Tibial nerve (tissue), 4 donors: ENCODE measurements at regions not wholly inside any gene's neighbourhood (a gene's known extent, or its start where the extent isn't known, plus 50 kb on each side); places are given as distances from the start of the nearest gene placed in this dataset.

Experiments
- DNase-seq, 2 donors: peaks; one replicate each; pipeline ENCODE4 v3.0.0-alpha.2; 2019; ENCODE audit warnings: low spot score in 2 of 2
- H3K27ac ChIP-seq, 4 donors: fragments of 200-600 bp; sonication (generic) in 3 of 4; one replicate each; pipeline ENCODE4 v1.5.1; 2017 to 2019; ENCODE audit warnings: mild to moderate bottlenecking in 1 of 4
- H3K27me3 ChIP-seq, 2 donors: fragments of 200-600 bp; sonication (generic) in 1 of 2; one replicate each; pipeline versions ENCODE4 v1.5.1 to v1.6.0; 2017 to 2019
- H3K36me3 ChIP-seq, 3 donors: fragments of 200-600 bp; sonication (generic); one replicate each; pipeline ENCODE4 v1.5.1; 2018 to 2019
- H3K4me1 ChIP-seq, 4 donors: fragments of 200-600 bp; sonication (generic) in 3 of 4; one replicate each; pipeline ENCODE4 v1.5.1; 2017 to 2019
- H3K4me3 ChIP-seq, 4 donors: fragments of 200-600 bp; sonication (generic) in 3 of 4; one replicate each; pipeline ENCODE4 v1.5.1; 2017 to 2019; ENCODE audit warnings: mild to moderate bottlenecking in 1 of 4, moderate library complexity in 1 of 4
- H3K9me3 ChIP-seq, 4 donors: fragments of 200-600 bp; sonication (generic) in 3 of 4; one replicate each; pipeline ENCODE4 v1.5.1; 2017 to 2019
- EP300 ChIP-seq, 2 donors: sonication (generic); formaldehyde crosslinking; IDR thresholded peaks; one replicate each; pipeline ENCODE4 v1.6.1; 2017; ENCODE audit warnings: antibody characterized with exemption in 2 of 2, mild to moderate bottlenecking in 1 of 2
- POLR2A ChIP-seq, 2 donors: fragments of 450-650 bp; IDR thresholded peaks; one replicate each; pipeline ENCODE4 v1.6.1; 2017; ENCODE audit warnings: antibody characterized with exemption in 2 of 2, mild to moderate bottlenecking in 2 of 2, moderate library complexity in 2 of 2
- WGBS, 2 donors: methylation state at CpG; one replicate each; pipeline ENCODE4 v1.1.5; 2018; 5-methylcytosine and 5-hydroxymethylcytosine counted together
- TF ChIP-seq, protein P1 (sequence below), 5 experiments: fragments of 200-600 bp in 3 of 5; fragments of 450-650 bp in 2 of 5; sonication (generic) in 3 of 5; IDR thresholded peaks; one replicate each; pipeline ENCODE4 v1.5.1; 2016 to 2019; ENCODE audit warnings: antibody characterized with exemption in 5 of 5, mild to moderate bottlenecking in 3 of 5, moderate library complexity in 2 of 5

DNA sequence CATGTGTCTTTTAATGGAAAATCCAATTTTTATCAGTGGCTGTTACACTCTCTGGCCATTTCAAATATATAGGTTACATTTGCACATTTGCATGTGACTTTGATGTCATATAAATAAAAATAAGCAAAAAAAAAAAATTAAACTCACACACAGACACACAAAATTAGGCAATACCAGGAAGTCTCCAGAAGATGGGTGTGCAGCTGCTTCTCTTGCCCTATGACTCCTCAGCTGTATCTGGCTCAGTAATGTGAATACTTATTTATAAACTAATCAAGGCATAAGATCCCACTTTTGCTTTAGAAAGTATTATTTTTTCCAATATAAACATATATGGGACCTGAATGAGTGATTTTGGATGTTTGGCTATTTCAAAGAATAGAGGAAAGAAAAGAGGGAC is 461.1 kb downstream of the LRIG3 start:
- TF ChIP-seq POLR2A (IDR thresholded peaks at IDR 0.05): no peak
- no peak for TF ChIP-seq EP300 (IDR thresholded peaks at IDR 0.05)
- TF ChIP-seq, protein P1, sequence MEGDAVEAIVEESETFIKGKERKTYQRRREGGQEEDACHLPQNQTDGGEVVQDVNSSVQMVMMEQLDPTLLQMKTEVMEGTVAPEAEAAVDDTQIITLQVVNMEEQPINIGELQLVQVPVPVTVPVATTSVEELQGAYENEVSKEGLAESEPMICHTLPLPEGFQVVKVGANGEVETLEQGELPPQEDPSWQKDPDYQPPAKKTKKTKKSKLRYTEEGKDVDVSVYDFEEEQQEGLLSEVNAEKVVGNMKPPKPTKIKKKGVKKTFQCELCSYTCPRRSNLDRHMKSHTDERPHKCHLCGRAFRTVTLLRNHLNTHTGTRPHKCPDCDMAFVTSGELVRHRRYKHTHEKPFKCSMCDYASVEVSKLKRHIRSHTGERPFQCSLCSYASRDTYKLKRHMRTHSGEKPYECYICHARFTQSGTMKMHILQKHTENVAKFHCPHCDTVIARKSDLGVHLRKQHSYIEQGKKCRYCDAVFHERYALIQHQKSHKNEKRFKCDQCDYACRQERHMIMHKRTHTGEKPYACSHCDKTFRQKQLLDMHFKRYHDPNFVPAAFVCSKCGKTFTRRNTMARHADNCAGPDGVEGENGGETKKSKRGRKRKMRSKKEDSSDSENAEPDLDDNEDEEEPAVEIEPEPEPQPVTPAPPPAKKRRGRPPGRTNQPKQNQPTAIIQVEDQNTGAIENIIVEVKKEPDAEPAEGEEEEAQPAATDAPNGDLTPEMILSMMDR (IDR thresholded peaks at IDR 0.05): no peak
- Histone ChIP-seq H3K27me3 (no peaks in the 10 kb centered on the region), H3K4me1 (no peaks in the 10 kb centered on the region), H3K4me3 (no peak overlapping the region), H3K27ac (no peak overlapping the region), H3K36me3 (no peaks in the 10 kb centered on the region), H3K9me3 (no peaks in the 10 kb centered on the region)
- DNase-seq: no peak

DNA sequence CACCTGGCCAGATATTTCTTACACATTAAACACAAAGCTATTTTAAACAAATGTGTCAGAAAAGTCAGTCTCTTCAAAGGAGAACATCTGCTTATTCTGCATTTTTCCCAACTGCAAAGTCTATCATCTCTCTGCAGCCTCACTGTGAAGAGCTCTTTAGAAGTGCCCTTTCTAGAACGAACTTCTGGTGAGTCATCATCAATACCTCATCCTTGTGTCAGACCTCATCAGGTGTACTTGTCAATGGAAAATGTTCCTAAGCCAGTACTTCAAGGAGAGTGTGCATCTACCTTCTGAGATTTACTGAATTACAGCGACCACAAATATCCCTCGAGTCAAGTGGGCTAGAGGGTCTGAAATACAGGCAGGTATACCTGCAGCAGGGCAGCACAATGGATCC is 457.3 kb downstream of the LRIG3 start:
- no peak for DNase-seq
- WGBS, 2 donors: 80 to 86% methylated on average over 3 of the region's 3 CpGs

DNA sequence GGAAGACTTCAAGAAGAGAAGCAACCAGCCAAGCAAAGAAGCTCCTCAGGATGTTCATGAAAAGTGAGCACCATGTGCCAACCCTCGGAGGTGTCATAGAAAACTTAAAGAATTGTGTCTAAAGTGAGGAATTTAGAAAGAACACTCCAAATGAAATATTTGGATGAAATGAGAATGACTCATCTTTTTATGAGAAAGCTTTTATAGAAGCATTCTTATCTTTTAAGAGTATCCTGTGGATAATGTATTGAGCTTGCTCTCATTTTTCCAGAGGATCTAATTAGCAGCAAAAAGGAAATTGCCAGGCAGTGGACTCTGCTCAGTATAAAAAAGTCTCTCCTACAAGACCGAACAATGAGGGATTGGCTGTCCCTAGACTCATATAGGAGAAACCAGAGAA is 454.9 kb downstream of the LRIG3 start:
- WGBS, 2 donors: 82 to 84% methylated on average over 2 of the region's 2 CpGs
- Histone ChIP-seq H3K36me3 (no peaks in the 10 kb centered on the region), H3K27me3 (no peaks in the 10 kb centered on the region), H3K27ac (no peak overlapping the region), H3K9me3 (peaks cover 0 to 13% (median 0%) of the 10 kb centered on the region in 4 donors), H3K4me1 (no peaks in the 10 kb centered on the region), H3K4me3 (no peak overlapping the region)
- DNase-seq: no peak
- TF ChIP-seq, protein P1 (IDR thresholded peaks at IDR 0.05): no peak
- no peak for TF ChIP-seq EP300 (IDR thresholded peaks at IDR 0.05)
- no peak for TF ChIP-seq POLR2A (IDR thresholded peaks at IDR 0.05)

More for the DNA sequence above, 457.3 kb downstream of the LRIG3 start:
- H3K9me3 ChIP-seq: peaks cover 0 to 13% (median 0%) of the 10 kb centered on the region in 4 donors
- TF ChIP-seq EP300 (IDR thresholded peaks at IDR 0.05) (no peak), POLR2A (IDR thresholded peaks at IDR 0.05) (no peak)
- TF ChIP-seq, protein P1 (IDR thresholded peaks at IDR 0.05): no peak
- no peaks in the 10 kb centered on the region for H3K36me3 ChIP-seq
- no peak overlapping the region for H3K27ac ChIP-seq
- no peak overlapping the region for H3K4me3 ChIP-seq
- no peaks in the 10 kb centered on the region for H3K4me1 ChIP-seq
- no peaks in the 10 kb centered on the region for H3K27me3 ChIP-seq

- 43 to 87% methylated on average over 1 of the region's 1 CpG for WGBS, 2 donors
- no peaks in the 10 kb centered on the region for H3K36me3 ChIP-seq
- H3K4me3 ChIP-seq: no peak overlapping the region
- peaks cover 0 to 13% (median 0%) of the 10 kb centered on the region in 4 donors for H3K9me3 ChIP-seq
- H3K4me1 ChIP-seq: no peaks in the 10 kb centered on the region
- no peak for DNase-seq
- TF ChIP-seq EP300 (IDR thresholded peaks at IDR 0.05) (no peak), POLR2A (IDR thresholded peaks at IDR 0.05) (no peak)
- TF ChIP-seq, protein P1 (IDR thresholded peaks at IDR 0.05): no peak
- H3K27ac ChIP-seq: no peak overlapping the region
- H3K27me3 ChIP-seq: no peaks in the 10 kb centered on the region
Observed at GRCh38 chr12:58470266-58471010, 449.9 kb downstream of the LRIG3 start.

DNA sequence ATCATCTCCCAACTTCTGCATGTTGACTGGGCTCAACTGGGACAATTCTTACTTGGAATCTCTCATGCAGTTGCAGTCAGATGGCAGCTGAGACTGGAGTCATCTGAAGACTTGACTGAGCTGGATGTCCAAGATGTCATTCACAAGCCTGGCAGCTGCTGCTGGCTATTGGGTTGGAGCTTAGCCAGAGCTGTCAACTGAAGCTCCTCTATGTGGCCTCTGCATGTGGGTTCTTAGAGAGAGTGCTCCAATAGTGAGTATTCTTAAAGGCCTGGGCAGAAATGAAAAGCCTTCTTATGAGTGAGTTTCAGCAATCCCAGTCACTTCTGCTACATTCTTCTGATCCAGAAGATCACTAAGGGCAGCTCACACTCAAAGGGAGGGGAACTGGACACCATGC is 440.9 kb downstream of the LRIG3 start:
- Histone ChIP-seq H3K36me3 (no peaks in the 10 kb centered on the region), H3K27me3 (no peaks in the 10 kb centered on the region), H3K4me1 (no peaks in the 10 kb centered on the region), H3K27ac (no peak overlapping the region), H3K9me3 (no peaks in the 10 kb centered on the region), H3K4me3 (no peak overlapping the region)
- no peak for TF ChIP-seq EP300 (IDR thresholded peaks at IDR 0.05)
- no peak for DNase-seq
